HCT116 (cell line): ENCODE measurements at regions not wholly inside any gene's neighbourhood (a gene's known extent, or its start where the extent isn't known, plus 50 kb on each side); places are given as distances from the start of the nearest gene placed in this dataset.

Experiments used
- ATAC-seq: fragments of 200-7000 bp; cut with Tn5 transposase; 2 replicates; pipeline ENCODE4 v1.9.1; 2020; ENCODE audit warnings: mild to moderate bottlenecking, moderate library complexity
- BruUV-seq: library from RNA; stranded (reverse); fragments of 400-500 nt; replicated peaks from 2 replicates; lab custom pipeline; 2021; lab: Mats Ljungman, UMichigan
- CTCF ChIA-PET: fragments of 300-600 bp; sonication (Branson Sonifier 250); formaldehyde crosslinking; loops from one replicate; lab custom pipeline; 2021; ENCODE audit warnings: antibody characterized with exemption; lab: Charles Lee
- POLR2A ChIA-PET: fragments of 300-600, 350-600 bp; sonication (Branson Sonifier 250); formaldehyde crosslinking; loops from one replicate; lab custom pipeline; 2021; ENCODE audit warnings: antibody characterized with exemption; lab: Charles Lee
- RAD21 ChIA-PET, 2 experiments: fragments of 300-600 bp; sonication (Branson Sonifier 250); formaldehyde crosslinking; loops; one replicate each; lab custom pipeline; 2023; ENCODE audit warnings: low total read pairs in 2 of 2; ENCODE audit not compliant: uncharacterized antibody in 2 of 2, unreplicated experiment in 2 of 2, low non-redundant PET in 1 of 2; lab: Charles Lee
- DNase-seq: peaks from one replicate; pipeline ENCODE4 v3.0.0-alpha.2; 2010; ENCODE audit warnings: low read depth, low spot score
- H2AFZ ChIP-seq: fragments of 200-600 bp; shearing (Covaris generic), sonication (generic); 2 replicates; pipeline ENCODE4 v1.6.1; 2017; ENCODE audit warnings: low read depth, mixed run types, mixed read lengths, antibody characterized with exemption, low read length; ENCODE audit not compliant: poor library complexity, severe bottlenecking
- H3K27ac ChIP-seq: 2 replicates; pipeline ENCODE4 v1.5.1; 2012; ENCODE audit warnings: low read depth, low read length
- H3K27me3 ChIP-seq: fragments of 200-600 bp; sonication (generic); 2 replicates; pipeline ENCODE4 v1.6.1; 2016; ENCODE audit warnings: mixed run types, low read length, mixed read lengths; ENCODE audit not compliant: insufficient read depth
- H3K36me3 ChIP-seq, 2 experiments: fragments of 200-500 bp in 1 of 2; fragments of 200-600 bp in 1 of 2; sonication (Bioruptor generic) in 1 of 2; sonication (generic) in 1 of 2; 2 replicates each; pipeline versions ENCODE4 v1.5.1 to v1.6.1; 2014 to 2016; ENCODE audit warnings: low read length in 2 of 2, inconsistent platforms in 1 of 2, mixed read lengths in 1 of 2, mixed run types in 1 of 2; ENCODE audit not compliant: insufficient read depth in 2 of 2, control insufficient read depth in 1 of 2
- H3K4me1 ChIP-seq, 2 experiments: fragments of 200-600 bp in 1 of 2; sonication (generic) in 1 of 2; 2 replicates each; pipeline versions ENCODE4 v1.5.1 to v1.6.1; 2012 to 2017; ENCODE audit warnings: low read length in 2 of 2, inconsistent platforms in 1 of 2, mild to moderate bottlenecking in 1 of 2, mixed read lengths in 1 of 2, mixed run types in 1 of 2, moderate library complexity in 1 of 2; ENCODE audit not compliant: insufficient read depth in 2 of 2, control insufficient read depth in 1 of 2
- H3K4me2 ChIP-seq: fragments of 200-600 bp; sonication (generic); 2 replicates; pipeline ENCODE4 v1.6.1; 2017; ENCODE audit warnings: mixed run types, low read length, mixed read lengths
- H3K4me3 ChIP-seq, 2 experiments: fragments of 200-600 bp in 1 of 2; sonication (generic) in 1 of 2; replicated peaks in 1 of 2; 2 replicates each; pipeline ENCODE4 v1.5.1; 2011 to 2016; ENCODE audit warnings: low read length in 2 of 2, control low read depth in 1 of 2, low read depth in 1 of 2, mild to moderate bottlenecking in 1 of 2, mixed read lengths in 1 of 2, mixed run types in 1 of 2
- H3K79me2 ChIP-seq: fragments of 200-600 bp; sonication (generic); 2 replicates; pipeline ENCODE4 v1.6.1; 2017; ENCODE audit warnings: mild to moderate bottlenecking, mixed run types, low read length, moderate library complexity, mixed read lengths; ENCODE audit not compliant: insufficient read depth
- H3K9ac ChIP-seq: fragments of 200-600 bp; sonication (generic); 2 replicates; pipeline ENCODE4 v1.6.1; 2016; ENCODE audit warnings: low read length, mixed read lengths
- H3K9me2 ChIP-seq: fragments of 200-600 bp; sonication (generic), shearing (Covaris generic); 2 replicates; pipeline ENCODE4 v1.6.1; 2017; ENCODE audit warnings: mixed run types, mild to moderate bottlenecking, moderate library complexity; ENCODE audit not compliant: insufficient read depth
- H3K9me3 ChIP-seq, 2 experiments: fragments of 200-500 bp in 1 of 2; fragments of 200-600 bp in 1 of 2; sonication (Bioruptor generic) in 1 of 2; sonication (generic) in 1 of 2; 2 replicates each; pipeline ENCODE4 v1.6.1; 2014 to 2017; ENCODE audit warnings: low read length in 2 of 2, mixed read lengths in 2 of 2, inconsistent platforms in 1 of 2, low read depth in 1 of 2, mild to moderate bottlenecking in 1 of 2, mixed run types in 1 of 2, moderate library complexity in 1 of 2; ENCODE audit not compliant: control insufficient read depth in 1 of 2, insufficient read depth in 1 of 2
- H4K20me1 ChIP-seq: fragments of 200-600 bp; sonication (generic), shearing (Covaris generic); 2 replicates; pipeline ENCODE4 v1.6.1; 2017; ENCODE audit warnings: mixed run types, mild to moderate bottlenecking, moderate library complexity; ENCODE audit not compliant: insufficient read depth
- CEBPB ChIP-seq: IDR thresholded peaks from 2 replicates; pipeline ENCODE4 v1.6.1; 2012; ENCODE audit warnings: low read depth
- CTCF ChIP-seq, 3 experiments: fragments of 200-600 bp in 1 of 3; sonication (generic) in 1 of 3; IDR thresholded peaks in 2 of 3; conservative IDR thresholded peaks in 1 of 3; 2 replicates each; pipeline ENCODE4 v1.5.1; 2012 to 2017; ENCODE audit warnings: low read depth in 2 of 3, low read length in 2 of 3, antibody characterized with exemption in 1 of 3, borderline replicate concordance in 1 of 3, control low read depth in 1 of 3, mild to moderate bottlenecking in 1 of 3, mixed read lengths in 1 of 3, mixed run types in 1 of 3, moderate library complexity in 1 of 3; ENCODE audit not compliant: insufficient read depth in 1 of 3
- EZH2 ChIP-seq: fragments of 200-600 bp; sonication (generic); IDR thresholded peaks from 2 replicates; pipeline ENCODE4 v1.6.1; 2017; ENCODE audit warnings: antibody characterized with exemption, mixed run types
- EZH2phosphoT487 ChIP-seq: fragments of 200-600 bp; IDR thresholded peaks from 2 replicates; pipeline ENCODE4 v1.6.1; 2018; ENCODE audit warnings: antibody characterized with exemption, borderline replicate concordance
- FOSL1 ChIP-seq: IDR thresholded peaks from 2 replicates; pipeline ENCODE4 v1.6.1; 2012; ENCODE audit warnings: low read depth
- JUND ChIP-seq: IDR thresholded peaks from 2 replicates; pipeline ENCODE4 v1.6.1; 2012
- POLR2A ChIP-seq: IDR thresholded peaks from 2 replicates; pipeline ENCODE4 v1.7.0; 2011; ENCODE audit warnings: borderline replicate concordance; ENCODE audit not compliant: insufficient read depth, insufficient read length; ENCODE audit errors: extremely low read depth
- SP1 ChIP-seq: IDR thresholded peaks from 2 replicates; pipeline ENCODE4 v1.6.1; 2012; ENCODE audit warnings: low read depth
- intact Hi-C: fragments of 100-400 bp; cut with micrococcal nuclease; formaldehyde crosslinking; loops from 2 replicates; pipeline ENCODE4 v1.10.0; 2022

- RAD21 ChIA-PET: no interaction called here
- no peak for ATAC-seq
- H3K9me3 ChIP-seq: no peaks in the 10 kb centered on the region
Measured at GRCh38 chr3:18738393-18739098, 313.4 kb upstream of the SATB1 start.

More at GRCh38 chr3:18738393-18739098, 313.4 kb upstream of the SATB1 start:
- H3K36me3 ChIP-seq: no peaks in the 10 kb centered on the region
- no peaks in the 10 kb centered on the region for H3K27me3 ChIP-seq
- BruUV-seq: no TSS peak
- intact Hi-C loops: no loop called here
- CTCF ChIA-PET: no interaction called here
- no peak overlapping the region for H3K27ac ChIP-seq
- no peak for DNase-seq
- H3K79me2 ChIP-seq: no peaks in the 10 kb centered on the region
- no peak overlapping the region for H3K4me2 ChIP-seq
- H3K4me3 ChIP-seq: no peak overlapping the region
- H4K20me1 ChIP-seq: no peaks in the 10 kb centered on the region
- H3K9ac ChIP-seq: no peak overlapping the region
- no peaks in the 10 kb centered on the region for H3K4me1 ChIP-seq
- POLR2A ChIA-PET: no interaction called here
- TF ChIP-seq JUND (no peak), SP1 (no peak), EZH2 (no peak), FOSL1 (no peak), CEBPB (no peak), EZH2phosphoT487 (no peak), POLR2A (no peak), CTCF (IDR thresholded peaks at IDR 0.05 in 2 of 3, conservative IDR thresholded peaks at IDR 0.05 in 1 of 3; ENCODE audit: borderline replicate concordance in 1 of 3, insufficient read depth in 1 of 3, low read depth in 2 of 3, low read length in 2 of 3) (no peak)
- H2AFZ ChIP-seq: no peak overlapping the region
- no peaks in the 10 kb centered on the region for H3K9me2 ChIP-seq
